ENCODE measurements at regions not wholly inside any gene's neighbourhood (a gene's known extent, or its start where the extent isn't known, plus 50 kb on each side); places are given as distances from the start of the nearest gene placed in this dataset.
"Not testable (repeated sequence)": the region's sequence is repeated elsewhere in the genome, so short reads cannot be mapped to it uniquely, and the experiment has no call there.

DNA sequence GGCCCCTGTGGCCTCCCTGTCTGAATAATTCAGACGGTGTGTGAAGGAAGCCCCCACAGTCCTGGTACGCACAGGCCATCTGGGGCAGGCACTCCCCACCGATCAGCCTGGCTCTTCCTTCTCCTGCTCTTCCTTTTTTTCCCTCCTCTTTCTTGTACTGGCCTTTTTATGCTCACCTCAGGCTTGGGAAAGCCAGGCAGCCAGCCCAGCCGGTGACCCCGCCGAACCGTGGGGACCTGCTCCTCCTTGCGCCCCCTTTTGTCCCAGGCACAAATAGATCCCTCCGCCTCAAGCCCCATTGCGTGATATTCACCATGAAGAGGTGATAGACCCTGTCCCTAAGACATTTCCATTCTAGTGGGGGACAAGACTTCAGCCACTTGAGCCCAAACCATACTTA, 80.2 kb upstream of the BRD7 start:
- DNase-seq: no peak

DNA sequence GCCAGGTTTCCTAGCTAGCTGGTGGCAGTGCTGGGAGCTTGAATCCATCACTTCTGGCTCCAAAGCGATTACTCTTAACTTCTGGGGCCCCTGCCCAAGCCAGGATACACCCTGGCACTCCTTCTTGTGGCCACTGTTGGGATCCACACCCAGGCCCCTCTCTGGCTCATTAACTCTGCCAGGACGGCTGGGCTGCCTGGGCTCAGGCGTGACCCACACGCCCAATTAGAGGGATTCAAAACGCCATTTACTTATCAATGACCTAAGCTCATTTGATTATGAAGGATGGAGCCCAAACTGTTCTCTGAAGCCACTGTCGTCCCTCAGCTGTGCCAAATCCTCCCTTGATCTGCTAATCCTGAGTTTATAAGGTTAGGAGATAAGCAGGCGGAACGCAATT, 79.7 kb upstream of the BRD7 start:
- DNase-seq: no peak

DNA sequence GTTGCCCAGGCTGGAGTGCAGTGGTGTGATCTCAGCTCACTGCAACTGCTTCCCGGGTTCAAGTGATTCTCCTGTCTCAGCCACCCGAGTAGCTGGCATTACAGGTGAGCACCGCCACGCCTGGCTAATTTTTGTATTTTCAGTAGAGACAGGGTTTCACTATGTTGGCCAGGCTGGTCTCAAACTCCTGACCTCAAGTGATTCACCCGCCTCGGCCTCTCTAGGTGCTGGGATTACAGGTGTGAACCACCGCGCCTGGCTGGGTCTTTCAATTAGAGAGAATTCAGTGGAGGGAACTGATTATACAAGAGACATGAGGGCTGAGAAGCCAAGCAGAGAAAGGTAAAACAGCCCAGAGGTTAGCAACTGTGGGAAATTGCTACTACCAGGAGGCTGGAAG, 78.6 kb upstream of the BRD7 start:
- DNase-seq: not testable (repeated sequence)

DNA sequence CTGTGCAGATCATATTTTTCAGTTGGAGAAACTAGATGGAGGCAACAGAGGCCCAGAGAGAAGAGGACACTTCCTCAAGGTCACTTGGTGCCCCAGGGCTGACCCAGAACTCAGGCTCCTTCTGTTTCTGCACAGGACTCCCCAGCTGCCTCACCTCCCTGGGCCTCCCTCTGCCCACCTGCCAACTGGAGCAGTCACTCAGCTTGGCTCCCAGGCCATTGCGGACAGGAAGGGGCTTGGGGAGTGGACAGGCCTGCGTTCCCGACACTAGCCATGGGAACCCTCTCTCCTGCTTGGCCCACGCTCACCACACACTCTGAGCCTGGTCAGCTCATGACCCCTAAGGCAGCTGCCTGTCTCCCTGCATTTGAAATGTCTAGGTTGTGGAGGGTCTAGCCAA, 78.1 kb upstream of the BRD7 start:
- DNase-seq: no peak

DNA sequence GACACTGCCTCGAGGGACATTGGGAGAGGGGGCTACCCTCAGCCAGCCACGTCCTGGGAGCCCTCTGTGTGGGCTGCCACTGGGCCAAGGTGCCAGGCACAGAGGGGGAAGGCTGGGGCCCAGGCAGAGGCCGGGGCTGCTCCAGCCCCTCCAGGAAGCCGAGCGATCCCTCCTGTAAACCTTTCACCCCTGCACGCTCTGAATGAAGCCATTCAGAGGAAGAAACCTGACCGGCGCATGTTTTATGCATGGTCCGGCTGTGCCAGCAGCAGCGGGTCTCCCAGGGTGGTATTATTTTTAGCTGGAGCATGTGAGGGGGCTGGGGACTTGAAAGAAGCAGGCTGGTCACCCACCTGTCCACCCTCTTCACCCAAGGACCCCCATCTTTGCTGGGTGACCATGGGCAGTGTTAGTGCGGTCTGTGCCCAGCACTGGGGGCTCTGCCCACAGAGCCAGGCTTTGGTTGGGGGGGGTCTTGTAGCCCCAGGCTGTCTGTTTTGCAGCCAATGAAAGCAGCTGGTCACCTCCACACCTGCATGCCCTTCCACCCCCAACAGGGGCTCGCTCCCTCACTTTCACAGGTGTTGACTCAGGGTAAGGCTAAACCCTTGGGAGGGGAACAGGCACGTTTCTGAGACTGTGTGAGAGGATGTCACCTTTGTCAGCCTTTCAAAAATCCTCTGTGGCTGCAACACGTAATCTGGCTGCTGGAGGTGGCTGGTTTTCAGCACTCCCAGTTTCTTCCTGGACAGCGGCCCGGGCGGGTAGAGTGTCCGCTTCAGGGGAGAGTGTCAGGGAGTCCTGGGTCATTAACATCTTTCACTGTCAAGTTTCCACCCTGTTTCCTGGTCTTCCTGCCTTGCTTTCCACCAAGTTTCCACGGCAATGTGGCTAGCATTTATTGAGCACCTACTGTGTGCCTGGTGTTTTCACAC, 77.1 kb upstream of the BRD7 start:
- no peak for DNase-seq

DNA sequence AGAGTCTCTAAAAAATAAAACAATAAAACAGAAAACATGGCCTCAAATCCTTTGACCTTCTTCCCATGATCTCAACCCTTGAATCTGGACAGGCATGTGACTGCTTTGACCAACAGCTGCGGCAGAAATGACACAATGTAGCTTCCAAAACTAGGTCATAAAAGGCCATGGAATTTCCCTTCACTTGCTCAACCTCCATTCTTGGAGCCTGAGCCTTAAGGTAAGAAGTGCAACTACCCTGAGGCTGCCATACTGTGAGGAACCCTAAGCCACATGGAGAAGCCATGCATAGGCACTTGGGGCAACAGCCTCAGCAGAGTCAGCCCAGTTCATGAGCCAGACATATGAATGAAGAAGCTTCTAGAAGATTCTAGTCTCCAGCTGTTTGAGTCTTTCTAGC, 75.7 kb upstream of the BRD7 start:
- no peak for DNase-seq

DNA sequence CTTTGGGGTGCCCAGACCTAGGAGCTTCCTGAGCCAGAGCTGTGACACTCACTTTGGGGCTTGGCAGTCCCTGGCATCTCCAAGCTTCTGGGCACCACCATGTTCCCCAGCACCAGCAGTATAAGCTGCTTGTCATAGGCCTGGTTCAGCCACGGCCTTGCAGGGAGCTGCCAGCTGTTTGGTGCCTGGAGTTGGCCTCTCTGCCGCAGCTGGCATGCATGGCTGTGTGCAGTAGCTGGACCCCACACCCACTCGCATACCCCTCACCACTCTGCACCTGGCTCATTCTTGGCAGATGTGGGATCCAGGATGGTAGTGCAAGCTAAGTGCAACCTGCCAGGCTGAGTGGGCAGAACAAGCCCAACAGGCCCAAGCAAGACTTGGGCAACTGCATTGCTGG, 73.4 kb upstream of the BRD7 start:
- DNase-seq: no peak

DNA sequence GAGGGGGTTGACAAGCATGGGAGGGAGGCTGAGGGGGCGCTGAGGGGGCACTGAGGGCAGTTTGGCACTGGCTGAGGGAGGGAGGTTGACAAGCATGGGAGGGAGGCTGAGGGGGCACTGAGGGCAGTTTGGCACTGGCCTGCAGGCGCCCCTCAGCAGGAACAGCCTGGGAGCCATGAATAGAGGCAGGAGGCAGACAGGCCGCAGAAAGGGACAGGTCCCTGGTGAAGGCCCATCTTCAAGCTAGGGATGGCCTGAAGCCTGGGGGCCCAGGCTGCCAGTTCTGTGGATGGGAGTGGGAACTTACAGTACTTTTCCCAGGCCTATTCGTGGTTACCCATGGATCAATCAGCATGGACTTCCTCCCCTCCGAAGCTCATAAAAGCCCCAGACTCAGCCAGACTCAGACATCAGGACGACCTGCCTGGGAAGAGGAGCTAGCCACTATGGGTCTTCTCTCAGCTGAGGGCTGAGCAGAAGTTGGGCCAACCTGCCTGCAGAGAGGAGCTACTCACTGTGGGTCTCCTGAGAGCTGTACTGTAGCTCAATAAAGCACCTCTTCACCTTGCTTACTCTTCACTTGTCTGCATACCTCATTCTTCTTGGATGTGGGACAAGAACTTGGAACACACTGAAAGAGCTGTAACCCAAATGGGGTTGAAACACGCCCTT, 72.8 kb upstream of the BRD7 start:
- DNase-seq: no peak

DNA sequence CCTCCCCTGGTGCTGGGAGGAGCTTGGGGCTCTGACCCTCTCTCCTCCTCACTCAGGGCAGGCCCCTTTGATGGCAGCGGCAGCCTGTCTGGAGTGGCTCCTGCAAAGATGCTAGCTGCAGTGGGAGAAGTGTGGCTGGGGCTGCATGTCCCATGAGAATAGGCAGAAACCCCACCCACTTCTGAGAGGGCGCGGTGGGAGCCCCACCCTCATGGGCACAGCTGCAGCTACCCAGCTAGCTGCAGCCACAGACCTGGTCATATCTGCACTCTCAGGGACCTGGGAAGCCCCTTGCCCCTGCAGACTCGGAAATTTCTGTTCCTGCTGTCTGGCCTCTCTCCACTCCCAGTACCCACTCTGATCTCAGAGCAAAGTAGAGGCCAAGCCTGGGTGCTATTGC, 72.2 kb upstream of the BRD7 start:
- no peak for DNase-seq

DNA sequence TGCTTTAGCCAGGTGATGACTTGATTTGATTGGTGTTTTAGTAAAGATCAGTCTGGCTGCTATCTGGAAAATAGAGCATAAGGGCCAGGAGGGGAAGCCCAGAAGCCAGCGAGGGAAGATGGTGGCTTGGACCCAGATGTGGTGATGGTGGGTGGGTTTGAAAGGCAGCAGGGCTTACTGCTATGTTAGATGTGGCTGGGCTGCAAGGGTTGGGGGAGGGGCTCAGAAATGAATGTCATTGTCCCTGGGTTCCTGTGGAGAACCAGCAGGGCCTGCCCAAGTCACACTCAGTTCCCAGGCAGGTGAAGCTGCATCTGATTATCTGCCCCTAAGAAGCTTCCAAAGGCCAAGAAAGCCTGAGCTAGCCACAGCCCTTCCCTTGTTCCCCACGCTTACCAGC, 71.7 kb upstream of the BRD7 start:
- DNase-seq: no peak

DNA sequence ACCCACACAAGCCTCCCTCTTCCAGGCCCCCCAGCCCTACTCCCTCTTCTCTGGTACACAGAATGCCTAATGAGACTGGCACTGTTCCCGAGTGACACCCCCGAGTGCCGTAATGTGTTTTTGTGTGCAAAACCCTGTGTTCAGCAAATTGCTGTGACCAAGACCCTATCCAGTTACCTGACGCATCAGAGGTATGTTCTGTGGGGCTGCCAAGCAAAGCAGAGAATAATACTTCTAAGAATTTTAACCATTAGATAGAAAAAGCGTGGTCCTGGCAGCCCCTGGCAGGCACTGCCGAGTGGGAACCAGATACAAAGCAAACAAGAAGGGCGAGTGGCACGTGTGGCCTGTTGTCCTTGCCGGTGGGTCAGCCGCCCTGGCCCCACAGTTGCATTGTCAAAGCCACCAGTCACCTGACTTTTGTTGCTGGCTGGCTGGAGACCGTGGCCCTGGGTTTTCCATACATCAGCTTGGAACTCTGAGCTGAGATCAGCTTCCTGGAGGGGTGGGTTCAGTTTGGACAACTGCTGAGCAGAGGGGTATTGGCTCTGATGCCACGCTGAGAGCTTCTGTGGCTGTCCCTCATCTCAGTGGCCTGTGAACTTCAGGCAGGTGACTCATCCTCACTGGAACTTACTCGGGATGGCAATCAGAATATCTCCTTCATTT, 69.1 kb upstream of the BRD7 start:
- no peak for DNase-seq

DNA sequence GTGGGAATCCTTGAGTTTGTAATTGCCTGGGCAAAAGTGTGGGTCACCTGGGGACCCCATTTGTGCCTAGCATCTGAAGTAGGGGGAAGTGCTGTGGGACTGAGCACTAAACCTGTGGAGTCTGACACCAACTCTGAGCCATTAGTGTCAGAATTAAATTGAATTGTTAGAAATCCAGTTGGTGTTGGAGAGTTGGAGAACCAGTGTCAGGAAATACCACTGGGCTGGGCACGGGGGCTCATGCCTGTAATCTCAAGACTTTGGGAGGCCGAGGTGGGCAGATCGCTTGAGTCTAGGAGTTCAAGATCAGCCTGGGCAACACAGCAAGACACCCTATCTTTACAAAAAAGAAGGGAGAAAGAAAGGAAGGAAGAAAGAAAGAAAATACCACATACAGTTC, 67.5 kb upstream of the BRD7 start:
- no peak for DNase-seq

DNA sequence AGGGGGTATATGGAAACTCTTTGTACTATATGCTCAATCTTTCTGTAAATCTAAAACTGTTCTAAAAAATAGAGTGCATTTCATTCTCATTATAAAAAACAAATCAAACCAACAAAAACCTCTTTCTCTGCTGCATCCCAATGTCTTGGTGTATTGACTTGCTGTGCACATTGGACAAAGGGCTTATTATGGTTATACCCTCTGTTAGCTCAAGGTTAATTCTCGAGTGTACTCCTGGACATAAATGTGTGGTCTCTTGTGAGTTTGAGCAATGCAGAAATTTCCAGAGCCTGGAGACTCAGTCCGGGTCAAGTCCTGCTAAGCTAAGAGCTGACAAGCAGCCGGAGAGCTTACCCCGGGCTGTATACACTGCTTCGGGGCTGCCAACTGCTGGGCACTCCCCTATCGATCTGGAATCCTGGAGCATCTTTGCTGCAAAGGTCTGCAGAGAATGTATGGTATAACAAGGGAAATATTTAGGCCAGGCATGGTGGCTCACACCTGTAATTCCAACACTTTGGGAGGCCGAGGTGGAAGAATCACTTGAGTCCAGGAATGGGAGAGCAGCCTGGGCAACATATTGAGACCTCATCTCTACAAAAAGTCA, 66.2 kb upstream of the BRD7 start:
- DNase-seq: no peak

DNA sequence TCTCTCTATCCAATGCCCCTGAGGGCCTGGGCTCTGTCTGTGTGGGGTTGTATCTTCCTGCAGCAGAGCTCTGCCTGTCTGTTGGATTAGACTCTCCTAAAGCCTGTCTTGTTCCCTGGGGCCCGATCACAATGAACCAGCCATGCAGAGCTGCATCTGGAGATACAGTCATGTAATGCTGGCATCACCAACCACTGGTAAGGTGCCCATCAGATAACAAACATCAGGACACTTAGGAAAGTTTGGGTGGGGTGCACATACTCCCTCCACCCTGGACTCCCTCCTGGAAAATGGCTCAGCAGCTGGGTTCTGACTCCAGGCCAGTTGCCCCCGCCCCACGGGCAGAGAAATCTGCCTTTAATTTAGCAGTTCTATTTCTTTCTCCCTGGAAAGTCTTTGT, 61.3 kb upstream of the BRD7 start:
- DNase-seq: no peak

DNA sequence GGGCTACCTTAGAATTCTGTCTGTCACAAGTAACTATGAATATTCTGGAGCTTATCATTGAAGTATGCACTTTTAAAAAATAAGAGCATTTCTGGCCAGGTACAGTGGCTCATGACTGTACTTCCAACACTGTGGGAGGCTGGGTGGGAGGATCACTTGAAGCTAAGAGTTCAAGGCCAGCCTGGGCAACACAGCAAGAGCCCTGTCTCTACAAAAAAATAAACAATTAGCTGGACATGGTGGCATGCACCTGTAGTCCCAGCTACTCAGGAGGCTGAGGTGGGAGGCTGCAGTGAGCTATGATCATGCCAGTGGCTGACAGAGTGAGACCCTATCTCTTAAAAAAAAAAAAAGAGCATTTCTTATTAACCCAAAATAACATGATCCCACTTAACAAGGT, 60.0 kb upstream of the BRD7 start:
- no peak for DNase-seq

DNA sequence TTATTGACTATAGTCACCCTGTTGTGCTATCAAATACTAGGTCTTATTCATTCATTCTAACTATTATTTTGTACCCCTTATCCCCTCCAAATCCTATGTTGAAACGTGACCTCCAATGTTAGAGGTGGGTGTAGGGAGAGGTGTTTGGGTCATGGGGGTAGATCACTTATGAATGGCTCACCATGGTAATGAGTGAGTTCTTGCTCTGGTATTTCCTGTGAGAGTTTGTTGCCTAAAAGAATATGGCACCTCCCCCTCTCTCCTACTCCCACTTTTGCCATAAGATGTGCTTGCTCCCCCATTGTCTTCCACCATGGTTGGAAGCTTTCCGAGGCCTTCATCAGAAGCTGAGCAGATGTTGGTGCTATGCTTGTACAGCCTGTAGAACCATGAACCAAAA, 59.3 kb upstream of the BRD7 start:
- no peak for DNase-seq

DNA sequence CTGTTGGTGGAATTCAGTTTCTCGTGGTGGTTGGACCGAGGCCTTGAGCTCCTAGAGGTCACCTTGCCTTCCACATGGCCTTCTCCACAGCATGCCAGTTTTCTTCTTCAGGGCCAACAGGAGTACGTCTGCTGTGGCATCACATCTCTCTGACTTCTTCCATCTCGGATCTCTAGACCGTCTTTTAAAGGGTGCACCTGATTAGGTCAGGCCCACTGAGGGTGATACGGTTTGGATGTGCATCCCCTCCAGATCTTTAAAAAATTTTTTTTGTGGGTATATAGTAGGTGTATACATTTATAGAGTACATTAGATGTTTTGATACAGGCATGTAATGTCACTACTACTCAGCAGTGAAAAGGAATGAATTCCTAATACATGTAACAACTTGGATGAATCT, 58.3 kb upstream of the BRD7 start:
- DNase-seq: no peak

DNA sequence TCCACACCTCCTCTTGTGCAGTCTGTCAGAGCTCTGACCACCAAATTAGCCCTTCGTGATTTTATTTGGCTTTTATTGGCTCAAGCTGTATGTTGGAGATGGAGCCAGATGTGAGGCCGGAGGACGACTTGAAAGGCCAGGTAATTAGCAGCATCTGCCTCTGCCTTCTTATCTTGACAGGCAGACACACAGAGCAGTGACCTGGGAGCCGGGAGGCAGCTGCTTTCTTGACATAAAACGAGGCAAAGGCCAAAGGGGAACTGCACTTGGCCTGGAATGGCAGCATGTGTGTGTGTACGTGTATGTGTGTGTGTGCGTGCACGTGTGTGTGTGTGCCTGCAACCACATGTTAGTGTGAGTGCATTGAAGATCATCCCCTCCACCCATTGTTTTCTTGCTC, 56.9 kb upstream of the BRD7 start:
- DNase-seq: no peak

DNA sequence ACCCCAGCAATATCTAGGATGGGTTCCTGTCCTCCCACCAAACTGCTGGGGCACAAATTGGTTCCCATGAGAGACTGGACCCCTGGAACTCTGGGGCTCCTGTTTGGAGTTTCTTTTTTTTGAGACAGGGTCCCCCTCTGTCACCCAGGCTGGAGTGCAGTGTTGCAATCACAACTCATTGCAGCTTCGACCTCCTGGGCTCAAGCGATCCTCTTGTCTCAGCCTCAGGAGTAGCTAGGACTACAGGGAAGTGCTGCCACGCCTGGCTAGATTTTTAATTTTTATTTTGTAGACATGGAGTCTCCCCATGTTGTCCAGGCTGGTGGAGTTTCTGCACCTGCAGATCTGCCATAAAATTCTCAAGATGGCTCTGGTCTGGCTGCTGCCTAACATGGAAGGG, 56.3 kb upstream of the BRD7 start:
- no peak for DNase-seq

DNA sequence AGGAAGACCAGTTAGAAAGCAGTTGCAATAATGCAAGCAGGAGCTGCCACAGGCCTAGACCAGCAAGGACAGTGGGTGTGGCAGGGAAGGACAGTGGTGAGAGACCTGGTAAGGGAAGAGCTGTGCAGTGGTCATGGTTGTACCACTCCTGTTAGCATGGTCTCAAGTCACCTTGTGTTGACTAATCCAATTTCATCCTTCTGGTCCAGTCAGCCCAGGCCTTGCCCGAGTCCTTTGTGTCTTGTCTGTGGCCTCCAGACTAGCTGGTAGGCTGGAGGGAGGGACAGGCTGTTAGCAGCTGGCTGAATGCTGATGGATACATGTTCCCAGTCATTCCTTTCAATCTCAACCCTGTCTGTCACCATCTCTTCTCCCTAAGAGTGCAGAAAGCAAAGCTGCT, 54.1 kb upstream of the BRD7 start:
- DNase-seq: no peak

DNA sequence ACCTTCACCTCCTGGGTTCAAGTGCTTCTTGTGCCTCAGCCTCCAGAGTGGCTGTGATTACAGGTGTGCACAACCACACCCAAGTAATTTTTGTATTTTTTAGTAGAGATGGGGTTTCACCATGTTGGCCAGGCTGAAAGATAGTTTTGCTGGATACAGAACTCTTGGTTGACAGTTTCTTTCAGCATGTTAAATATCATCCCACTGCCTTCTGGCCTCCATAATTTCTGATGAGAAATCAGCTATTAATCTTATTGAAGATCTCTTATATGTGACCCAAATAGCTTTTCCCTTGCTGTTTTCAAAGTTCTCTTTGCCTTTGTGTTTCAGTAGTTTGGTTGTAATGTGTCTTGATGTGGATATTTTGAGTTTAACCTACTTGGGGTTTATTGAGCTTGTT, 50.3 kb upstream of the BRD7 start:
- DNase-seq: no peak
